ENCODE measurements at regions not wholly inside any gene's neighbourhood (a gene's known extent, or its start where the extent isn't known, plus 50 kb on each side); places are given as distances from the start of the nearest gene placed in this dataset.
A peak's percentile ranks its signal among the peaks of the same experiment; 100 is the strongest.

DNA sequence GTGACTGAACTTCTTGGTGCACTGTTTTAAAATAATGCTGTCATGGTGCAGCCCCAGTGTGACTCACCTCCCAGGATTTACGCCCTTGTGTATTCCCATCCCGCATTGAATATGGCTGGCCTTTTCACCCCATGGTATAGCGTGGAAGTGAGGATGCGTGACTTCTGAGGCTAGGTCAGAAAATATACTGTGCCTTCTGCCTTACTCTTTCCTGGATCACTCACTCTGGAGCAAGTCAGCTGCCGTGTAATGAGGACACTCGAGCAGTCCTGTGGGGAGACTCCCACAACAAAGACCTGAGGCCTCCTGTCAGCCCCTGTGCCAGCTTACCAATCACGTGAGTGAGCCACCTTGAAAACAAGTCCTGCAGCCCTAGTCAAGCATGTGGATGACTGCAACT lies 471.9 kb upstream of the KIRREL3 start:
- H3K27me3 Mint-ChIP-seq (ENCODE audit: insufficient read depth, low read depth, poor library complexity) = peaks cover 2% of the 10 kb centered on the region
- Histone ChIP-seq H3K4me3 (no peak overlapping the region), H2AFZ (no peak overlapping the region), H3K79me2 (replicated peaks; ENCODE audit: insufficient read depth) (no peaks in the 10 kb centered on the region), H3K27ac (ENCODE audit: low read depth) (no peak overlapping the region), H3K36me3 (ENCODE audit: insufficient read depth) (no peaks in the 10 kb centered on the region), H3K4me1 (ENCODE audit: insufficient read depth) (no peaks in the 10 kb centered on the region), H4K20me1 (replicated peaks; ENCODE audit: insufficient read depth) (no peaks in the 10 kb centered on the region), H3K4me2 (no peak overlapping the region), H3K9me2 (ENCODE audit: insufficient read depth) (0 out of 2 replicates have a peak, but pooled peaks cover 6% of the 10 kb centered on the region), H3F3A (replicated peaks; ENCODE audit: low read depth) (no peaks in the 10 kb centered on the region), H3K27me3 (ENCODE audit: insufficient read depth) (no peaks in the 10 kb centered on the region)
- H3K36me3 Mint-ChIP-seq (ENCODE audit: low read depth) = no peaks in the 10 kb centered on the region; the same call in 2 of the 3 replicates
- ATAC-seq (no peak), DNase-seq (ENCODE audit: low spot score) (no peak)
- H3K27ac Mint-ChIP-seq = no peak overlapping the region
- H3K4me1 Mint-ChIP-seq = no peaks in the 10 kb centered on the region
- H3K9me3 Mint-ChIP-seq = no peaks in the 10 kb centered on the region
- TF ChIP-seq POLR2AphosphoS5 (IDR thresholded peaks at IDR 0.05; ENCODE audit: low read depth) (no peak), EZH2phosphoT487 (IDR thresholded peaks at IDR 0.05; ENCODE audit: unreplicated experiment) (no peak), EZH2 (IDR thresholded peaks at IDR 0.05; ENCODE audit: low read depth, unreplicated experiment) (no peak)
- TF ChIP-seq, protein P1, sequence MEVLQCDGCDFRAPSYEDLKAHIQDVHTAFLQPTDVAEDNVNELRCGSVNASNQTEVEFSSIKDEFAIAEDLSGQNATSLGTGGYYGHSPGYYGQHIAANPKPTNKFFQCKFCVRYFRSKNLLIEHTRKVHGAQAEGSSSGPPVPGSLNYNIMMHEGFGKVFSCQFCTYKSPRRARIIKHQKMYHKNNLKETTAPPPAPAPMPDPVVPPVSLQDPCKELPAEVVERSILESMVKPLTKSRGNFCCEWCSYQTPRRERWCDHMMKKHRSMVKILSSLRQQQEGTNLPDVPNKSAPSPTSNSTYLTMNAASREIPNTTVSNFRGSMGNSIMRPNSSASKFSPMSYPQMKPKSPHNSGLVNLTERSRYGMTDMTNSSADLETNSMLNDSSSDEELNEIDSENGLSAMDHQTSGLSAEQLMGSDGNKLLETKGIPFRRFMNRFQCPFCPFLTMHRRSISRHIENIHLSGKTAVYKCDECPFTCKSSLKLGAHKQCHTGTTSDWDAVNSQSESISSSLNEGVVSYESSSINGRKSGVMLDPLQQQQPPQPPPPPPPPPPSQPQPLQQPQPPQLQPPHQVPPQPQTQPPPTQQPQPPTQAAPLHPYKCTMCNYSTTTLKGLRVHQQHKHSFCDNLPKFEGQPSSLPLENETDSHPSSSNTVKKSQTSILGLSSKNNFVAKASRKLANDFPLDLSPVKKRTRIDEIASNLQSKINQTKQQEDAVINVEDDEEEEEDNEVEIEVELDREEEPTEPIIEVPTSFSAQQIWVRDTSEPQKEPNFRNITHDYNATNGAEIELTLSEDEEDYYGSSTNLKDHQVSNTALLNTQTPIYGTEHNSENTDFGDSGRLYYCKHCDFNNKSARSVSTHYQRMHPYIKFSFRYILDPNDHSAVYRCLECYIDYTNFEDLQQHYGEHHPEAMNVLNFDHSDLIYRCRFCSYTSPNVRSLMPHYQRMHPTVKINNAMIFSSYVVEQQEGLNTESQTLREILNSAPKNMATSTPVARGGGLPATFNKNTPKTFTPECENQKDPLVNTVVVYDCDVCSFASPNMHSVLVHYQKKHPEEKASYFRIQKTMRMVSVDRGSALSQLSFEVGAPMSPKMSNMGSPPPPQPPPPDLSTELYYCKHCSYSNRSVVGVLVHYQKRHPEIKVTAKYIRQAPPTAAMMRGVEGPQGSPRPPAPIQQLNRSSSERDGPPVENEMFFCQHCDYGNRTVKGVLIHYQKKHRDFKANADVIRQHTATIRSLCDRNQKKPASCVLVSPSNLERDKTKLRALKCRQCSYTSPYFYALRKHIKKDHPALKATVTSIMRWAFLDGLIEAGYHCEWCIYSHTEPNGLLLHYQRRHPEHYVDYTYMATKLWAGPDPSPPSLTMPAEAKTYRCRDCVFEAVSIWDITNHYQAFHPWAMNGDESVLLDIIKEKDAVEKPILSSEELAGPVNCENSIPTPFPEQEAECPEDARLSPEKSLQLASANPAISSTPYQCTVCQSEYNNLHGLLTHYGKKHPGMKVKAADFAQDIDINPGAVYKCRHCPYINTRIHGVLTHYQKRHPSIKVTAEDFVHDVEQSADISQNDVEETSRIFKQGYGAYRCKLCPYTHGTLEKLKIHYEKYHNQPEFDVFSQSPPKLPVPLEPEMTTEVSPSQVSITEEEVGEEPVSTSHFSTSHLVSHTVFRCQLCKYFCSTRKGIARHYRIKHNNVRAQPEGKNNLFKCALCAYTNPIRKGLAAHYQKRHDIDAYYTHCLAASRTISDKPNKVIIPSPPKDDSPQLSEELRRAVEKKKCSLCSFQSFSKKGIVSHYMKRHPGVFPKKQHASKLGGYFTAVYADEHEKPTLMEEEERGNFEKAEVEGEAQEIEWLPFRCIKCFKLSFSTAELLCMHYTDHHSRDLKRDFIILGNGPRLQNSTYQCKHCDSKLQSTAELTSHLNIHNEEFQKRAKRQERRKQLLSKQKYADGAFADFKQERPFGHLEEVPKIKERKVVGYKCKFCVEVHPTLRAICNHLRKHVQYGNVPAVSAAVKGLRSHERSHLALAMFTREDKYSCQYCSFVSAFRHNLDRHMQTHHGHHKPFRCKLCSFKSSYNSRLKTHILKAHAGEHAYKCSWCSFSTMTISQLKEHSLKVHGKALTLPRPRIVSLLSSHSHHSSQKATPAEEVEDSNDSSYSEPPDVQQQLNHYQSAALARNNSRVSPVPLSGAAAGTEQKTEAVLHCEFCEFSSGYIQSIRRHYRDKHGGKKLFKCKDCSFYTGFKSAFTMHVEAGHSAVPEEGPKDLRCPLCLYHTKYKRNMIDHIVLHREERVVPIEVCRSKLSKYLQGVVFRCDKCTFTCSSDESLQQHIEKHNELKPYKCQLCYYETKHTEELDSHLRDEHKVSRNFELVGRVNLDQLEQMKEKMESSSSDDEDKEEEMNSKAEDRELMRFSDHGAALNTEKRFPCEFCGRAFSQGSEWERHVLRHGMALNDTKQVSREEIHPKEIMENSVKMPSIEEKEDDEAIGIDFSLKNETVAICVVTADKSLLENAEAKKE (CRISPR knock-in tag; IDR thresholded peaks at IDR 0.05) = no peak
- H3K4me3 Mint-ChIP-seq = no peak overlapping the region

DNA sequence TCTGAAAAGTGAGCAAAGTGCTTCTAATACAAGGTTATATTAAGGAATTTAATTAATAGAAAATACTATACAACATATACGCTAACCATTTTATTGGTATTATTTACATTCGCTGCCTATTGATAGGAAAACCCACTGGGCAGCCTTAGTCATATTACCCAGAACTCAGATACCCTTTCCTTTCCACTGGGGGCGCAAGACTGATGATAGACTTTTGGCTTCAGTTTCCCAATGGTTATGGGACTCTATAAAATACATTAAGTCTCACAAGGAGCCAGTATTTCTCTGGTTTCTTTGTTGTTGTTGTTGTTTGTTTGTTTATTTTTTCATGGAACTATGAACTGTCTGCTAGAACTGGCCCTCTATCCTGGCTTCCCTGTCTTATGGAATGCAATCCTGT lies 471.1 kb upstream of the KIRREL3 start:
- Histone ChIP-seq H2AFZ (no peak overlapping the region), H3K27me3 (ENCODE audit: insufficient read depth) (no peaks in the 10 kb centered on the region), H3F3A (replicated peaks; ENCODE audit: low read depth) (no peaks in the 10 kb centered on the region), H3K4me3 (no peak overlapping the region), H3K36me3 (ENCODE audit: insufficient read depth) (no peaks in the 10 kb centered on the region), H4K20me1 (replicated peaks; ENCODE audit: insufficient read depth) (no peaks in the 10 kb centered on the region), H3K9me2 (ENCODE audit: insufficient read depth) (0 out of 2 replicates have a peak, but pooled peaks cover 6% of the 10 kb centered on the region), H3K4me2 (no peak overlapping the region), H3K27ac (ENCODE audit: low read depth) (no peak overlapping the region), H3K4me1 (ENCODE audit: insufficient read depth) (no peaks in the 10 kb centered on the region), H3K79me2 (replicated peaks; ENCODE audit: insufficient read depth) (no peaks in the 10 kb centered on the region)
- Mint-ChIP-seq H3K4me3 (no peak overlapping the region), H3K4me1 (no peaks in the 10 kb centered on the region), H3K27me3 (ENCODE audit: insufficient read depth, low read depth, poor library complexity) (peaks cover 2% of the 10 kb centered on the region), H3K9me3 (no peaks in the 10 kb centered on the region), H3K27ac (no peak overlapping the region), H3K36me3 (ENCODE audit: low read depth) (no peaks in the 10 kb centered on the region; the same call in 2 of the 3 replicates)
- ATAC-seq (no peak), DNase-seq (ENCODE audit: low spot score) (peak; percentile 40)
- no peak for TF ChIP-seq STAT1 (IDR thresholded peaks at IDR 0.05; ENCODE audit: unreplicated experiment)
- TF ChIP-seq, protein P2, sequence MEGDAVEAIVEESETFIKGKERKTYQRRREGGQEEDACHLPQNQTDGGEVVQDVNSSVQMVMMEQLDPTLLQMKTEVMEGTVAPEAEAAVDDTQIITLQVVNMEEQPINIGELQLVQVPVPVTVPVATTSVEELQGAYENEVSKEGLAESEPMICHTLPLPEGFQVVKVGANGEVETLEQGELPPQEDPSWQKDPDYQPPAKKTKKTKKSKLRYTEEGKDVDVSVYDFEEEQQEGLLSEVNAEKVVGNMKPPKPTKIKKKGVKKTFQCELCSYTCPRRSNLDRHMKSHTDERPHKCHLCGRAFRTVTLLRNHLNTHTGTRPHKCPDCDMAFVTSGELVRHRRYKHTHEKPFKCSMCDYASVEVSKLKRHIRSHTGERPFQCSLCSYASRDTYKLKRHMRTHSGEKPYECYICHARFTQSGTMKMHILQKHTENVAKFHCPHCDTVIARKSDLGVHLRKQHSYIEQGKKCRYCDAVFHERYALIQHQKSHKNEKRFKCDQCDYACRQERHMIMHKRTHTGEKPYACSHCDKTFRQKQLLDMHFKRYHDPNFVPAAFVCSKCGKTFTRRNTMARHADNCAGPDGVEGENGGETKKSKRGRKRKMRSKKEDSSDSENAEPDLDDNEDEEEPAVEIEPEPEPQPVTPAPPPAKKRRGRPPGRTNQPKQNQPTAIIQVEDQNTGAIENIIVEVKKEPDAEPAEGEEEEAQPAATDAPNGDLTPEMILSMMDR (conservative IDR thresholded peaks at IDR 0.05; ENCODE audit: low read depth in 2 of 2) = peak; percentile 54 to 63
- TF ChIP-seq EZH2 (IDR thresholded peaks at IDR 0.05; ENCODE audit: low read depth, unreplicated experiment) = no peak
- TF ChIP-seq ZNF331 (CRISPR knock-in tag; IDR thresholded peaks at IDR 0.05; ENCODE audit: low read depth) = no peak
- no peak for TF ChIP-seq CREB1 (CRISPR knock-in tag; IDR thresholded peaks at IDR 0.05; ENCODE audit: low read depth)
- TF ChIP-seq, protein P3, sequence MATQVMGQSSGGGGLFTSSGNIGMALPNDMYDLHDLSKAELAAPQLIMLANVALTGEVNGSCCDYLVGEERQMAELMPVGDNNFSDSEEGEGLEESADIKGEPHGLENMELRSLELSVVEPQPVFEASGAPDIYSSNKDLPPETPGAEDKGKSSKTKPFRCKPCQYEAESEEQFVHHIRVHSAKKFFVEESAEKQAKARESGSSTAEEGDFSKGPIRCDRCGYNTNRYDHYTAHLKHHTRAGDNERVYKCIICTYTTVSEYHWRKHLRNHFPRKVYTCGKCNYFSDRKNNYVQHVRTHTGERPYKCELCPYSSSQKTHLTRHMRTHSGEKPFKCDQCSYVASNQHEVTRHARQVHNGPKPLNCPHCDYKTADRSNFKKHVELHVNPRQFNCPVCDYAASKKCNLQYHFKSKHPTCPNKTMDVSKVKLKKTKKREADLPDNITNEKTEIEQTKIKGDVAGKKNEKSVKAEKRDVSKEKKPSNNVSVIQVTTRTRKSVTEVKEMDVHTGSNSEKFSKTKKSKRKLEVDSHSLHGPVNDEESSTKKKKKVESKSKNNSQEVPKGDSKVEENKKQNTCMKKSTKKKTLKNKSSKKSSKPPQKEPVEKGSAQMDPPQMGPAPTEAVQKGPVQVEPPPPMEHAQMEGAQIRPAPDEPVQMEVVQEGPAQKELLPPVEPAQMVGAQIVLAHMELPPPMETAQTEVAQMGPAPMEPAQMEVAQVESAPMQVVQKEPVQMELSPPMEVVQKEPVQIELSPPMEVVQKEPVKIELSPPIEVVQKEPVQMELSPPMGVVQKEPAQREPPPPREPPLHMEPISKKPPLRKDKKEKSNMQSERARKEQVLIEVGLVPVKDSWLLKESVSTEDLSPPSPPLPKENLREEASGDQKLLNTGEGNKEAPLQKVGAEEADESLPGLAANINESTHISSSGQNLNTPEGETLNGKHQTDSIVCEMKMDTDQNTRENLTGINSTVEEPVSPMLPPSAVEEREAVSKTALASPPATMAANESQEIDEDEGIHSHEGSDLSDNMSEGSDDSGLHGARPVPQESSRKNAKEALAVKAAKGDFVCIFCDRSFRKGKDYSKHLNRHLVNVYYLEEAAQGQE (IDR thresholded peaks at IDR 0.05; ENCODE audit: unreplicated experiment) = no peak

Data from GM23338 (cell line).